NCI-H1417 treated with DMSO at 0.1 percent for 48 hours (cell line): ENCODE measurements at regions not wholly inside any gene's neighbourhood (a gene's known extent, or its start where the extent isn't known, plus 50 kb on each side); places are given as distances from the start of the nearest gene placed in this dataset.
A peak's percentile ranks its signal among the peaks of the same experiment; 100 is the strongest.

Source experiments
- DNase-seq: peaks from one replicate; lab custom pipeline; 2025; lab: John Stamatoyannopoulos, UW

GRCh38 chr2:186069676-186070075 is 331.1 kb downstream of the FSIP2 start:
- DNase-seq: no peak

GRCh38 chr2:186085226-186085625 is 346.6 kb downstream of the FSIP2 start:
- no peak for DNase-seq

- no peak for DNase-seq
Observed at GRCh38 chr2:186093174-186093573, 354.6 kb downstream of the FSIP2 start.

GRCh38 chr2:186098821-186099220 is 360.2 kb downstream of the FSIP2 start:
- DNase-seq: no peak

- DNase-seq: no peak
Observed at GRCh38 chr2:186099826-186100225, 361.2 kb downstream of the FSIP2 start.

GRCh38 chr2:186100636-186101035 is 362.0 kb downstream of the FSIP2 start:
- no peak for DNase-seq

- DNase-seq: no peak
Observed at GRCh38 chr2:186101616-186102015, 363.0 kb downstream of the FSIP2 start.

- DNase-seq: no peak
Observed at GRCh38 chr2:186103276-186103675, 364.7 kb downstream of the FSIP2 start.

- no peak for DNase-seq
Observed at GRCh38 chr2:186105016-186105724, 366.6 kb downstream of the FSIP2 start.

- DNase-seq: no peak
Observed at GRCh38 chr2:186108470-186108869, 369.9 kb downstream of the FSIP2 start.

GRCh38 chr2:186113284-186113683 is 372.8 kb upstream of the ZC3H15 start:
- no peak for DNase-seq

GRCh38 chr2:186125156-186125555 is 360.9 kb upstream of the ZC3H15 start:
- no peak for DNase-seq

- DNase-seq: no peak
Observed at GRCh38 chr2:186125625-186126024, 360.4 kb upstream of the ZC3H15 start.

GRCh38 chr2:186126181-186126580 is 359.9 kb upstream of the ZC3H15 start:
- DNase-seq: no peak

- DNase-seq: peak; percentile 62
Observed at GRCh38 chr2:186129767-186130581, 356.1 kb upstream of the ZC3H15 start.

GRCh38 chr2:186130748-186131641 is 355.1 kb upstream of the ZC3H15 start:
- DNase-seq: peak; percentile 89

- DNase-seq: no peak
Observed at GRCh38 chr2:186135686-186136085, 350.4 kb upstream of the ZC3H15 start.

GRCh38 chr2:186136860-186137259 is 349.2 kb upstream of the ZC3H15 start:
- DNase-seq: no peak

- no peak for DNase-seq
Observed at GRCh38 chr2:186138845-186139244, 347.2 kb upstream of the ZC3H15 start.

- no peak for DNase-seq
Observed at GRCh38 chr2:186159101-186159500, 327.0 kb upstream of the ZC3H15 start.

- no peak for DNase-seq
Observed at GRCh38 chr2:186164325-186164724, 321.7 kb upstream of the ZC3H15 start.

- no peak for DNase-seq
Observed at GRCh38 chr2:186170693-186171092, 315.4 kb upstream of the ZC3H15 start.
